ENCODE measurements at regions not wholly inside any gene's neighbourhood (a gene's known extent, or its start where the extent isn't known, plus 50 kb on each side); places are given as distances from the start of the nearest gene placed in this dataset.

GRCh38 chr12:19006626-19007137 lies 122.9 kb upstream of the PLEKHA5 start:
- DNase-seq (ENCODE audit: extremely low spot score): no peak
- 77% methylated on average over 1 of the region's 1 CpG for WGBS
- Histone ChIP-seq H3K27me3 (no peaks in the 10 kb centered on the region), H3K27ac (replicated peaks in 1 of 4) (no peak overlapping the region), H3K36me3 (no peaks in the 10 kb centered on the region), H3K9me3 (no peaks in the 10 kb centered on the region), H3K4me3 (no peak overlapping the region), H3K4me1 (peaks cover 0 to 4% (median 0%) of the 10 kb centered on the region in 4 donors)
- intact Hi-C loops (cut with DNase I): no loop called here
- TF ChIP-seq CTCF (IDR thresholded peaks at IDR 0.05) (no peak), POLR2A (IDR thresholded peaks at IDR 0.05; ENCODE audit: low read depth) (no peak), POLR2AphosphoS5 (IDR thresholded peaks at IDR 0.05) (no peak), EP300 (IDR thresholded peaks at IDR 0.05) (no peak)

- DNase-seq (ENCODE audit: extremely low spot score): no peak
- Histone ChIP-seq H3K4me1 (no peaks in the 10 kb centered on the region), H3K9me3 (no peaks in the 10 kb centered on the region), H3K27ac (replicated peaks in 1 of 4) (no peak overlapping the region), H3K36me3 (no peaks in the 10 kb centered on the region), H3K27me3 (no peaks in the 10 kb centered on the region), H3K4me3 (no peak overlapping the region)
- TF ChIP-seq POLR2A (IDR thresholded peaks at IDR 0.05; ENCODE audit: low read depth) (no peak), POLR2AphosphoS5 (IDR thresholded peaks at IDR 0.05) (no peak), EP300 (IDR thresholded peaks at IDR 0.05) (no peak), CTCF (IDR thresholded peaks at IDR 0.05) (no peak)
- intact Hi-C loops (cut with DNase I): no loop called here
- 90% methylated on average over 2 of the region's 2 CpGs for WGBS
These were observed 121.4 kb upstream of the PLEKHA5 start for GRCh38 chr12:19008102-19008501.

- TF ChIP-seq POLR2A (IDR thresholded peaks at IDR 0.05; ENCODE audit: low read depth) (no peak), POLR2AphosphoS5 (IDR thresholded peaks at IDR 0.05) (no peak), CTCF (IDR thresholded peaks at IDR 0.05) (no peak), EP300 (IDR thresholded peaks at IDR 0.05) (no peak)
- Histone ChIP-seq H3K4me1 (peaks cover 0 to 11% (median 8%) of the 10 kb centered on the region in 4 donors), H3K27ac (replicated peaks in 1 of 4) (no peak overlapping the region), H3K36me3 (no peaks in the 10 kb centered on the region), H3K27me3 (no peaks in the 10 kb centered on the region), H3K4me3 (no peak overlapping the region), H3K9me3 (no peaks in the 10 kb centered on the region)
- DNase-seq (ENCODE audit: extremely low spot score): no peak
- intact Hi-C loops (cut with DNase I): no loop called here
- 73% methylated on average over 3 of the region's 3 CpGs for WGBS
These were observed 119.4 kb upstream of the PLEKHA5 start for GRCh38 chr12:19010087-19010486.

- 93% methylated on average over 10 of the region's 10 CpGs for WGBS
- intact Hi-C loops (cut with DNase I): no loop called here
- Histone ChIP-seq H3K27me3 (no peaks in the 10 kb centered on the region), H3K4me3 (no peak overlapping the region), H3K9me3 (no peaks in the 10 kb centered on the region), H3K4me1 (peaks cover 0 to 11% (median 8%) of the 10 kb centered on the region in 4 donors), H3K27ac (replicated peaks in 1 of 4) (no peak overlapping the region), H3K36me3 (no peaks in the 10 kb centered on the region)
- no peak for TF ChIP-seq POLR2A (IDR thresholded peaks at IDR 0.05; ENCODE audit: low read depth)
- TF ChIP-seq POLR2AphosphoS5 (IDR thresholded peaks at IDR 0.05): no peak
- no peak for TF ChIP-seq CTCF (IDR thresholded peaks at IDR 0.05)
- no peak for TF ChIP-seq EP300 (IDR thresholded peaks at IDR 0.05)
- no peak for DNase-seq (ENCODE audit: extremely low spot score)
These were observed 118.8 kb upstream of the PLEKHA5 start for GRCh38 chr12:19010726-19011125.

- intact Hi-C loops (cut with DNase I): no loop called here
- WGBS: 96% methylated on average over 3 of the region's 3 CpGs
These were observed 116.6 kb upstream of the PLEKHA5 start for GRCh38 chr12:19012965-19013364.

More at GRCh38 chr12:19012965-19013364, 116.6 kb upstream of the PLEKHA5 start:
- Histone ChIP-seq H3K27ac (replicated peaks in 1 of 4) (no peak overlapping the region), H3K36me3 (no peaks in the 10 kb centered on the region), H3K4me3 (no peak overlapping the region), H3K9me3 (no peaks in the 10 kb centered on the region), H3K27me3 (no peaks in the 10 kb centered on the region), H3K4me1 (peaks cover 4 to 12% (median 10%) of the 10 kb centered on the region in 4 donors)
- TF ChIP-seq POLR2AphosphoS5 (IDR thresholded peaks at IDR 0.05) (no peak), POLR2A (IDR thresholded peaks at IDR 0.05; ENCODE audit: low read depth) (no peak), CTCF (IDR thresholded peaks at IDR 0.05) (no peak), EP300 (IDR thresholded peaks at IDR 0.05) (no peak)
- no peak for DNase-seq (ENCODE audit: extremely low spot score)
